Peyer's patch (tissue), 4 donors: ENCODE measurements at regions not wholly inside any gene's neighbourhood (a gene's known extent, or its start where the extent isn't known, plus 50 kb on each side); places are given as distances from the start of the nearest gene placed in this dataset.

Source experiments
- POLR2A ChIP-seq, 2 donors: fragments of 450-650 bp; IDR thresholded peaks; one replicate each; pipeline ENCODE4 v1.5.1; 2017; ENCODE audit warnings: antibody characterized with exemption in 2 of 2, mild to moderate bottlenecking in 2 of 2, moderate library complexity in 2 of 2
- TF ChIP-seq, protein P1 (sequence below), 6 experiments: fragments of 450-650 bp in 4 of 6; fragments of 200-600 bp in 2 of 6; sonication (generic) in 1 of 6; IDR thresholded peaks; one replicate each; pipeline ENCODE4 v1.5.1; 2017 to 2019; ENCODE audit warnings: antibody characterized with exemption in 6 of 6, mild to moderate bottlenecking in 3 of 6, moderate library complexity in 1 of 6

DNA sequence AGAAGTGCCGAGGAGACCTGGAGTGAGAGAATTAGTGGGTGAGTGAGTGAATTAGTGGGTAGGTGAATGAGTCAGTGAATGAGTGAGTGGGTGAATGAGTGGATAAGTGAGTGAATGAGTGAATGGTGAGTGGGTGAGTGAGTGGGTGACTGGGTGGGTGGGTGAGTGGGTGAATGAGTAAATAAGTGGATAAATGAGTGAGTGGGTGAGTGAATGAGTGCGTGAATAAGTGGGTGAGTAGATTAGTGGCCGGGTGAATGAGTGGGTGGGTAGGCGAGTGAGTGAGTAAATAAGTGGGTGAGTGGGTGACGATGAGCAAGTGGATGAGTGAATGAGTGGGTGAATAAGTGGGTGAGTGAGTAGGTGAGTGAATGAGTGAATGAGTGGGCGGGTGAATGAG lies 243.7 kb upstream of the MGMT start:
- TF ChIP-seq, protein P1, sequence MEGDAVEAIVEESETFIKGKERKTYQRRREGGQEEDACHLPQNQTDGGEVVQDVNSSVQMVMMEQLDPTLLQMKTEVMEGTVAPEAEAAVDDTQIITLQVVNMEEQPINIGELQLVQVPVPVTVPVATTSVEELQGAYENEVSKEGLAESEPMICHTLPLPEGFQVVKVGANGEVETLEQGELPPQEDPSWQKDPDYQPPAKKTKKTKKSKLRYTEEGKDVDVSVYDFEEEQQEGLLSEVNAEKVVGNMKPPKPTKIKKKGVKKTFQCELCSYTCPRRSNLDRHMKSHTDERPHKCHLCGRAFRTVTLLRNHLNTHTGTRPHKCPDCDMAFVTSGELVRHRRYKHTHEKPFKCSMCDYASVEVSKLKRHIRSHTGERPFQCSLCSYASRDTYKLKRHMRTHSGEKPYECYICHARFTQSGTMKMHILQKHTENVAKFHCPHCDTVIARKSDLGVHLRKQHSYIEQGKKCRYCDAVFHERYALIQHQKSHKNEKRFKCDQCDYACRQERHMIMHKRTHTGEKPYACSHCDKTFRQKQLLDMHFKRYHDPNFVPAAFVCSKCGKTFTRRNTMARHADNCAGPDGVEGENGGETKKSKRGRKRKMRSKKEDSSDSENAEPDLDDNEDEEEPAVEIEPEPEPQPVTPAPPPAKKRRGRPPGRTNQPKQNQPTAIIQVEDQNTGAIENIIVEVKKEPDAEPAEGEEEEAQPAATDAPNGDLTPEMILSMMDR (IDR thresholded peaks at IDR 0.05), result no peak
- TF ChIP-seq POLR2A (IDR thresholded peaks at IDR 0.05), result no peak
